GM12878 (cell line): ENCODE measurements at regions not wholly inside any gene's neighbourhood (a gene's known extent, or its start where the extent isn't known, plus 50 kb on each side); places are given as distances from the start of the nearest gene placed in this dataset.

ENCODE experiments used
- ATAC-seq: fragments of 200-7000 bp; cut with Tn5 transposase; 3 replicates; pipeline ENCODE4 v1.9.1; 2020; ENCODE audit warnings: mild to moderate bottlenecking, moderate library complexity
- BruUV-seq: library from RNA; stranded (reverse); fragments of 400-500 nt; replicated peaks from 2 replicates; lab custom pipeline; 2021; lab: Mats Ljungman, UMichigan
- CTCF ChIA-PET: fragments of 300-600 bp; sonication (Branson Sonifier 250); formaldehyde crosslinking; extraction: SDS; loops from one replicate; lab custom pipeline; 2021; ENCODE audit warnings: inconsistent platforms; lab: Yijun Ruan, JAX
- POLR2A ChIA-PET: fragments of 350-600 bp; formaldehyde crosslinking; extraction: SDS; loops from one replicate; lab custom pipeline; 2021; ENCODE audit warnings: inconsistent platforms; lab: Charles Lee
- RAD21 ChIA-PET: fragments of 300-600 bp; sonication (Branson Sonifier 250); formaldehyde crosslinking; loops from one replicate; lab custom pipeline; 2023; ENCODE audit warnings: antibody characterized with exemption; ENCODE audit not compliant: unreplicated experiment; lab: Charles Lee
- SMC1A ChIA-PET: fragments of 300-600 bp; sonication (Branson Sonifier 250); formaldehyde crosslinking; loops from one replicate; lab custom pipeline; 2023; ENCODE audit not compliant: unreplicated experiment, uncharacterized antibody; lab: Charles Lee
- DNase-seq: peaks from one replicate; pipeline ENCODE4 v3.0.0-alpha.2; 2011; ENCODE audit warnings: low read depth, low spot score
- FAIRE-seq: peaks from 3 replicates; lab custom pipeline; 2011; peaks lifted over from hg19 to GRCh38; lab: Jason Lieb, UNC
- H2AFZ ChIP-seq: 2 replicates; pipeline ENCODE4 v1.6.0; 2011; ENCODE audit warnings: low read depth, low read length, control low read depth; ENCODE audit not compliant: control insufficient read depth
- H3K27ac ChIP-seq: 2 replicates; pipeline ENCODE4 v1.5.1; 2011; ENCODE audit warnings: control low read depth; ENCODE audit not compliant: control insufficient read depth, insufficient read depth
- H3K27me3 ChIP-seq, 2 experiments: replicated peaks in 1 of 2; 2 replicates each; pipeline versions ENCODE4 v1.6.0 to v1.6.1; 2011; ENCODE audit warnings: low read length in 1 of 2; ENCODE audit not compliant: control insufficient read depth in 2 of 2, insufficient read depth in 2 of 2
- H3K36me3 ChIP-seq, 2 experiments: 2 replicates each; pipeline ENCODE4 v1.5.1; 2011; ENCODE audit warnings: low read length in 1 of 2; ENCODE audit not compliant: control insufficient read depth in 2 of 2, insufficient read depth in 2 of 2
- H3K4me1 ChIP-seq: 2 replicates; pipeline ENCODE4 v1.6.1; 2011; ENCODE audit warnings: mild to moderate bottlenecking, low read length, moderate library complexity, mixed read lengths; ENCODE audit not compliant: control insufficient read depth, insufficient read depth
- H3K4me2 ChIP-seq: 2 replicates; pipeline ENCODE4 v1.6.0; 2011; ENCODE audit warnings: control low read depth; ENCODE audit not compliant: control insufficient read depth, insufficient read depth
- H3K4me3 ChIP-seq: fragments of 200-600 bp; sonication (generic); 2 replicates; pipeline ENCODE4 v1.5.1; 2016
- H3K79me2 ChIP-seq: 2 replicates; pipeline ENCODE4 v1.6.0; 2011; ENCODE audit warnings: low read length; ENCODE audit not compliant: control insufficient read depth, insufficient read depth
- H3K9ac ChIP-seq: 2 replicates; pipeline ENCODE4 v1.8.0; 2011; ENCODE audit warnings: low read length, control low read depth, mixed read lengths; ENCODE audit not compliant: control insufficient read depth, insufficient read depth
- H3K9me3 ChIP-seq: replicated peaks from 3 replicates; pipeline ENCODE4 v1.5.1; 2011; ENCODE audit warnings: mild to moderate bottlenecking, low read length; ENCODE audit not compliant: control insufficient read depth, insufficient read depth
- H4K20me1 ChIP-seq: 2 replicates; pipeline ENCODE4 v1.6.0; 2011; ENCODE audit not compliant: control insufficient read depth, insufficient read depth
- CREM ChIP-seq: IDR thresholded peaks from 2 replicates; pipeline ENCODE4 v1.6.1; 2014; ENCODE audit warnings: antibody characterized with exemption, low read depth
- HDAC2 ChIP-seq: fragments of 200-600 bp; sonication (generic); IDR thresholded peaks from 2 replicates; pipeline ENCODE4 v1.6.1; 2017
- MEF2A ChIP-seq: IDR thresholded peaks from 2 replicates; pipeline ENCODE4 v1.6.1; 2011; ENCODE audit warnings: low read depth, mild to moderate bottlenecking, low read length, moderate library complexity; ENCODE audit not compliant: insufficient read depth
- NBN ChIP-seq: fragments of 450-650 bp; IDR thresholded peaks from 2 replicates; pipeline ENCODE4 v1.6.1; 2016
- NR2C2 ChIP-seq: IDR thresholded peaks from 2 replicates; pipeline ENCODE4 v1.6.1; 2011; ENCODE audit warnings: borderline replicate concordance, low read depth; ENCODE audit not compliant: control insufficient read depth, insufficient read length
- RFX5 ChIP-seq: IDR thresholded peaks from 2 replicates; pipeline ENCODE4 v1.6.1; 2011; ENCODE audit warnings: low read depth, low read length, improper control_type of control experiment
- SMAD5 ChIP-seq: IDR thresholded peaks from 2 replicates; pipeline ENCODE4 v1.6.1; 2016; ENCODE audit warnings: antibody characterized with exemption, low read depth
- SPI1 ChIP-seq: IDR thresholded peaks from 2 replicates; pipeline ENCODE4 v1.6.1; 2011; ENCODE audit warnings: low read depth, mild to moderate bottlenecking, low read length, moderate library complexity, borderline replicate concordance; ENCODE audit not compliant: insufficient read depth
- SRF ChIP-seq, 2 experiments: IDR thresholded peaks; 2 replicates each; pipeline ENCODE4 v1.6.1; 2011; ENCODE audit warnings: low read depth in 2 of 2, low read length in 2 of 2, mild to moderate bottlenecking in 1 of 2, moderate library complexity in 1 of 2
- WRNIP1 ChIP-seq: IDR thresholded peaks from 2 replicates; pipeline ENCODE4 v1.6.1; 2011; ENCODE audit warnings: low read depth, low read length, improper control_type of control experiment, borderline replicate concordance
- YBX1 ChIP-seq: fragments of 450-650 bp; IDR thresholded peaks from 2 replicates; pipeline ENCODE4 v1.6.1; 2016; ENCODE audit warnings: antibody characterized with exemption
- WGBS: methylation state at CpG from one replicate; pipeline ENCODE4 v1.1.6; 2016; ENCODE audit warnings: low lambda C conversion rate; ENCODE audit not compliant: insufficient replicate concordance, insufficient coverage; ENCODE audit errors: missing lambda C conversion rate; 5-methylcytosine and 5-hydroxymethylcytosine counted together
- in situ Hi-C: fragments of 300-500 bp; cut with MboI; formaldehyde crosslinking; loops from 9 replicates; pipeline ENCODE4 v1.14.3; 2018; ENCODE audit warnings: mixed read lengths
- intact Hi-C: fragments of 100-400 bp; cut with micrococcal nuclease; formaldehyde crosslinking; loops from one replicate; pipeline ENCODE4 v1.14.2; 2022; ENCODE audit not compliant: unreplicated experiment
- TF ChIP-seq, protein P1 (sequence below): fragments of 450-650 bp; conservative IDR thresholded peaks from 2 replicates; pipeline ENCODE4 v1.6.1; 2017; ENCODE audit warnings: mild to moderate bottlenecking, moderate library complexity
- TF ChIP-seq, protein P2 (sequence below): fragments of 150-350 bp; IDR thresholded peaks from 2 replicates; pipeline ENCODE4 v1.6.1; 2014; ENCODE audit warnings: mild to moderate bottlenecking, low read depth, low read length
- TF ChIP-seq, protein P3 (sequence below): fragments of 450-650 bp; IDR thresholded peaks from 2 replicates; pipeline ENCODE4 v1.6.1; 2016; ENCODE audit warnings: mild to moderate bottlenecking

DNA sequence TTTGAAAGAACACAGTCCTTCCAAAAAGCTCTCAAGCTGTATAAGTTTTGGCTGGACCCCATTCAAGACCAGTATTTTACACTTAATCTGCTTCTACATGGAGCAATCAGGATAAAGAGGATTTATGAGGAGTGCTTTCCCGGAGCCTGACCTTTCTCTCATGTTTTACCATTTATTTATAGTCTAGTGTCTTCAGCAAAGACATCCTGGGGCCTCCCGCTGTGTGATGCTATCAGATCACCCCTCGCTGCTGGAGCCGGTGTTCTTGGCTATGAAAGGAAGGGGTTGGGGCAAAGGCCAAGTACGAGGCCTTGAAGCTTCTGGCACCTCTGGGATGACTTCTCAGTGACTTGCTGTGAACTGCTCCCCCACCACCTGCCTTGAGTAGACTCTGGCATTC lies 189.6 kb downstream of the ADAMTS15 start:
- Histone ChIP-seq H3K36me3 (no peaks in the 10 kb centered on the region), H3K4me2 (no peak overlapping the region), H3K9ac (no peak overlapping the region), H3K9me3 (no peaks in the 10 kb centered on the region), H4K20me1 (no peaks in the 10 kb centered on the region), H3K79me2 (no peaks in the 10 kb centered on the region), H3K4me3 (no peak overlapping the region), H3K27ac (no peak overlapping the region), H3K4me1 (no peaks in the 10 kb centered on the region), H2AFZ (no peak overlapping the region)
- CTCF ChIA-PET = no interaction called here
- no peak for DNase-seq
- SMC1A ChIA-PET = no interaction called here
- intact Hi-C loops (no loop called here), in situ Hi-C loops (no loop called here)
- RAD21 ChIA-PET = no interaction called here
- POLR2A ChIA-PET = no interaction called here
- TF ChIP-seq RFX5 (no peak), SMAD5 (no peak), YBX1 (no peak), SPI1 (no peak), NBN (no peak), WRNIP1 (no peak), MEF2A (no peak), NR2C2 (no peak), HDAC2 (no peak), CREM (no peak), SRF (IDR thresholded peaks at IDR 0.05; ENCODE audit: low read depth in 2 of 2, low read length in 2 of 2) (no peak)
- TF ChIP-seq, protein P1, sequence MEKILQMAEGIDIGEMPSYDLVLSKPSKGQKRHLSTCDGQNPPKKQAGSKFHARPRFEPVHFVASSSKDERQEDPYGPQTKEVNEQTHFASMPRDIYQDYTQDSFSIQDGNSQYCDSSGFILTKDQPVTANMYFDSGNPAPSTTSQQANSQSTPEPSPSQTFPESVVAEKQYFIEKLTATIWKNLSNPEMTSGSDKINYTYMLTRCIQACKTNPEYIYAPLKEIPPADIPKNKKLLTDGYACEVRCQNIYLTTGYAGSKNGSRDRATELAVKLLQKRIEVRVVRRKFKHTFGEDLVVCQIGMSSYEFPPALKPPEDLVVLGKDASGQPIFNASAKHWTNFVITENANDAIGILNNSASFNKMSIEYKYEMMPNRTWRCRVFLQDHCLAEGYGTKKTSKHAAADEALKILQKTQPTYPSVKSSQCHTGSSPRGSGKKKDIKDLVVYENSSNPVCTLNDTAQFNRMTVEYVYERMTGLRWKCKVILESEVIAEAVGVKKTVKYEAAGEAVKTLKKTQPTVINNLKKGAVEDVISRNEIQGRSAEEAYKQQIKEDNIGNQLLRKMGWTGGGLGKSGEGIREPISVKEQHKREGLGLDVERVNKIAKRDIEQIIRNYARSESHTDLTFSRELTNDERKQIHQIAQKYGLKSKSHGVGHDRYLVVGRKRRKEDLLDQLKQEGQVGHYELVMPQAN = no peak
- TF ChIP-seq, protein P2, sequence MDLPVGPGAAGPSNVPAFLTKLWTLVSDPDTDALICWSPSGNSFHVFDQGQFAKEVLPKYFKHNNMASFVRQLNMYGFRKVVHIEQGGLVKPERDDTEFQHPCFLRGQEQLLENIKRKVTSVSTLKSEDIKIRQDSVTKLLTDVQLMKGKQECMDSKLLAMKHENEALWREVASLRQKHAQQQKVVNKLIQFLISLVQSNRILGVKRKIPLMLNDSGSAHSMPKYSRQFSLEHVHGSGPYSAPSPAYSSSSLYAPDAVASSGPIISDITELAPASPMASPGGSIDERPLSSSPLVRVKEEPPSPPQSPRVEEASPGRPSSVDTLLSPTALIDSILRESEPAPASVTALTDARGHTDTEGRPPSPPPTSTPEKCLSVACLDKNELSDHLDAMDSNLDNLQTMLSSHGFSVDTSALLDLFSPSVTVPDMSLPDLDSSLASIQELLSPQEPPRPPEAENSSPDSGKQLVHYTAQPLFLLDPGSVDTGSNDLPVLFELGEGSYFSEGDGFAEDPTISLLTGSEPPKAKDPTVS = no peak
- TF ChIP-seq, protein P3, sequence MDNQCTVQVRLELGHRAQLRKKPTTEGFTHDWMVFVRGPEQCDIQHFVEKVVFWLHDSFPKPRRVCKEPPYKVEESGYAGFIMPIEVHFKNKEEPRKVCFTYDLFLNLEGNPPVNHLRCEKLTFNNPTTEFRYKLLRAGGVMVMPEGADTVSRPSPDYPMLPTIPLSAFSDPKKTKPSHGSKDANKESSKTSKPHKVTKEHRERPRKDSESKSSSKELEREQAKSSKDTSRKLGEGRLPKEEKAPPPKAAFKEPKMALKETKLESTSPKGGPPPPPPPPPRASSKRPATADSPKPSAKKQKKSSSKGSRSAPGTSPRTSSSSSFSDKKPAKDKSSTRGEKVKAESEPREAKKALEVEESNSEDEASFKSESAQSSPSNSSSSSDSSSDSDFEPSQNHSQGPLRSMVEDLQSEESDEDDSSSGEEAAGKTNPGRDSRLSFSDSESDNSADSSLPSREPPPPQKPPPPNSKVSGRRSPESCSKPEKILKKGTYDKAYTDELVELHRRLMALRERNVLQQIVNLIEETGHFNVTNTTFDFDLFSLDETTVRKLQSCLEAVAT = no peak
- TF ChIP-seq, all 136 proteins: peak for 0
- WGBS = 64% methylated on average over 5 of the region's 5 CpGs
- no peaks in the 10 kb centered on the region; a peak in 1 of 4 replicates for H3K27me3 ChIP-seq
- FAIRE-seq (no peak), ATAC-seq (no peak)
- BruUV-seq = no TSS peak
